ENCODE measurements at regions not wholly inside any gene's neighbourhood (a gene's known extent, or its start where the extent isn't known, plus 50 kb on each side); places are given as distances from the start of the nearest gene placed in this dataset.

DNA sequence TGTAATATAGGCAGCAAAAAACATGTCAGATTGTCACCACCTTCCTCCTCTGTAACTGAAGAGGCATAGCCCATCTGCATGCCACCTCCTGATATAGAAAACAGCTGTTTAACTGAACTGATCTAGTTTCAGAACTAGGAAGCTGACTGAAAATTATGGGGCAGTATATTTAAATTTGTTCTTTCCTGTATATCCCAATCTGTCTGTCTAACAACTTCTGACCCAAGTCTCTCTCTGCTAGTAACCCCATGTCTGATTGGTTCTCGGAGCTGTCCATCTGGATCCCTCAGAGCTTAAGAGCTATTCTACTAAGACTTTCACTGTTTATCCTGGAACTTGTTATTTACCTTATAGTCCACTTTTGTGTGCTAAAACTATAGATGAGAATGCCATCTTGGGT lies 68.2 kb upstream of the SLC35G4 start:
- no peak overlapping the region for H3K27ac ChIP-seq
- no peaks in the 10 kb centered on the region for H3K27me3 ChIP-seq
- FAIRE-seq, result no peak
- no peak for ATAC-seq
- intact Hi-C loops (cut with DNase I), result no loop called here
- H3K36me3 ChIP-seq, result no peaks in the 10 kb centered on the region
- H3K4me1 ChIP-seq, result no peaks in the 10 kb centered on the region
- no peaks in the 10 kb centered on the region for H3K9me3 ChIP-seq
- TF ChIP-seq, protein P1, sequence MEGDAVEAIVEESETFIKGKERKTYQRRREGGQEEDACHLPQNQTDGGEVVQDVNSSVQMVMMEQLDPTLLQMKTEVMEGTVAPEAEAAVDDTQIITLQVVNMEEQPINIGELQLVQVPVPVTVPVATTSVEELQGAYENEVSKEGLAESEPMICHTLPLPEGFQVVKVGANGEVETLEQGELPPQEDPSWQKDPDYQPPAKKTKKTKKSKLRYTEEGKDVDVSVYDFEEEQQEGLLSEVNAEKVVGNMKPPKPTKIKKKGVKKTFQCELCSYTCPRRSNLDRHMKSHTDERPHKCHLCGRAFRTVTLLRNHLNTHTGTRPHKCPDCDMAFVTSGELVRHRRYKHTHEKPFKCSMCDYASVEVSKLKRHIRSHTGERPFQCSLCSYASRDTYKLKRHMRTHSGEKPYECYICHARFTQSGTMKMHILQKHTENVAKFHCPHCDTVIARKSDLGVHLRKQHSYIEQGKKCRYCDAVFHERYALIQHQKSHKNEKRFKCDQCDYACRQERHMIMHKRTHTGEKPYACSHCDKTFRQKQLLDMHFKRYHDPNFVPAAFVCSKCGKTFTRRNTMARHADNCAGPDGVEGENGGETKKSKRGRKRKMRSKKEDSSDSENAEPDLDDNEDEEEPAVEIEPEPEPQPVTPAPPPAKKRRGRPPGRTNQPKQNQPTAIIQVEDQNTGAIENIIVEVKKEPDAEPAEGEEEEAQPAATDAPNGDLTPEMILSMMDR (IDR thresholded peaks at IDR 0.05), result no peak
- DNase-seq, result no peak
- no peak overlapping the region for H3K4me3 ChIP-seq
- 81 to 87% methylated on average over 1 of the region's 1 CpG for WGBS, 2 donors

DNA sequence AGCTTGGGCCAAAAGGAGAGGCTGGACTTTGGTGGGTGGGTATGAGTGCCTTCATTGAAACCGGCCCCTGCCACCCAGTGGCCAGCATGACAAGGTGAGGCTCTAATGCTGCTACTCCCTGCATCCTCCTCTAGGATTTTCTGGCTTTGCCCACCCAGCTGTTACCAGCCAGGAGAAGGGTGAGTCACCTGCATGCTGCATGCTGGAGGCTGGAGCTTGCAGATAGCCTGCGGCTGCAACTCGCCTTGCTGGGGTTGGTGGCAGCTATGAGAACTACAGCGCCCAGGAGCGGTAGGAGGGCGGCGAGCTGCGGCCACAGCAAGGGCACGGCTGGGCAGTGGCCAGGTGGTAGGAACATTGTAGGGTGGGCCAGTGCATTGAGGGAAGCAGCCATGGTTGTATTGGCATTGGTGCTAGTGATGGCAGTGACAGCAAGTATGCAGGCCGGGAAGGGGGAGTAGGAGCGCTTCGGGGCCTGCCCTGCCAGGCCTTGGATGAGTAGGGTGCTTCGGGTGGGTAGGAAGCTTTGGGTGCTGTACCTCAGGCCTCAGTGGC lies 75.4 kb upstream of the SLC35G4 start:
- Histone ChIP-seq H3K36me3 (no peaks in the 10 kb centered on the region), H3K27ac (no peak overlapping the region), H3K27me3 (no peaks in the 10 kb centered on the region), H3K4me3 (no peak overlapping the region), H3K4me1 (no peaks in the 10 kb centered on the region), H3K9me3 (no peaks in the 10 kb centered on the region)
- ATAC-seq, result no peak
- TF ChIP-seq, protein P1 (IDR thresholded peaks at IDR 0.05), result no peak
- intact Hi-C loops (cut with DNase I), result no loop called here
- DNase-seq, result no peak
- FAIRE-seq, result no peak
- 86 to 91% methylated on average over 13 of the region's 13 CpGs for WGBS, 2 donors

DNA sequence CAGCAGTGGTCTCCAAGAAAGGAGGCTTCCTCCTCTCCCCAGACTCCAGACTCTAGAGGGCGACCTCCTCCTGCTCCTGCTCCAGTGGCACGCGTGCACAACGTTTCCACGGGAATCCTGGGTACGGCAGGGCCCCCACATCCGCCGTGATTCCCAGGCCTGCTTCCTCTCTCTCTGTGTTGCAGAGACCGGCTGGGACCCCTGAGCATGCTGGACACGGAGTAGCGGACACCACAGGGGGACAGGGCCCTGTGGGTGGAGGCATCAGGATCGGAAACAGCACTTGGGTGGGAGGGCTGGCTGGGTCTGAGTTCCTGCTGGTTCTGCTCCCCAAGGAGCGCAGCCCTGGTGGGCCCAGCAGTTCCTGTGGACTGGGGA lies 75.9 kb upstream of the SLC35G4 start:
- H3K4me3 ChIP-seq, result no peak overlapping the region
- H3K9me3 ChIP-seq, result no peaks in the 10 kb centered on the region
- H3K4me1 ChIP-seq, result no peaks in the 10 kb centered on the region
- H3K27me3 ChIP-seq, result no peaks in the 10 kb centered on the region
- WGBS, 2 donors, result 86 to 89% methylated on average over 12 to 13 of the region's 13 CpGs
- FAIRE-seq, result no peak
- no peaks in the 10 kb centered on the region for H3K36me3 ChIP-seq
- ATAC-seq, result no peak
- TF ChIP-seq, protein P1 (IDR thresholded peaks at IDR 0.05), result no peak
- peak in 1 of 6 donors; percentile 39 for DNase-seq
- intact Hi-C loops (cut with DNase I), result no loop called here
- no peak overlapping the region for H3K27ac ChIP-seq

DNA sequence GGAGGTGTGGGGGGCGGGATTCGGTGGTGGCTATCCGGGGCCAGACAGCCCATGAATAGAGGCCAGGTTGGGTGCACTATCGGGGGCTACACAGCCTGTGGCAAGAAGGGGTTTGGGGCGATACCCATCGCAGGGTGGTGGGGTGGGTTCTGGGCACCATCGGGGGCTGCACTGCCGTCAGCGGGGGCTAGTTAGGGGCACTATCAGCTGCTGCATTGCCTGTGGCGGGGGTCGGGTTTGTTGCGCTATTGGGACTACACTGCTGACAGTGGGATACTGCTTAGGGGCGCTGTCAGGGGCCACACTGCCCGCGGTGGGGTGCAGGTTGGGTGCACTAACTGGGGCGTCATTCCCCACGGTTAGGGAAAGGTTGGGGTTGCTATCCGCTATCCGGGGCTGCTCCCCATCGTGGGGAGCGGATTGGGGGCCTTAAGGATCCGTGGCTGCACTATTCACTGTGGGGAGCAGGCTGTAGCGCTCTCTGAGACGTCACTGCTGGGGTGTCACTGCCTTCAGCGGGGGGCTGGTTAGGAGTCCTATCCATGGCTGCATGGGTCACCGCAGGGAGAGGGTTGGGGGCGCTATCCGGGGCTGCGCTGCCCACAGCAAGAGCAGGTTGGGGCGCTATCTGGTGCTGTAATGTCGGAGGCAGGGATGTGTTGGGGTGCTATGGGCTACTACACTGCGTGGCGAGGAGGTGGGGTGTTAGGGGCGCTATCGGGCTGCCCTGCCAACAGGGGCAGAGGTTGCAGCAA lies 76.5 kb upstream of the SLC35G4 start:
- no peak overlapping the region for H3K4me3 ChIP-seq
- WGBS, 2 donors, result 87 to 92% methylated on average over 35 of the region's 35 CpGs
- DNase-seq (peak in 1 of 6 donors; percentile 45), ATAC-seq (no peak), FAIRE-seq (no peak)
- H3K27me3 ChIP-seq, result no peaks in the 10 kb centered on the region
- H3K9me3 ChIP-seq, result no peaks in the 10 kb centered on the region
- TF ChIP-seq, protein P1 (IDR thresholded peaks at IDR 0.05), result no peak
- H3K36me3 ChIP-seq, result no peaks in the 10 kb centered on the region
- H3K27ac ChIP-seq, result no peak overlapping the region
- intact Hi-C loops (cut with DNase I), result no loop called here
- H3K4me1 ChIP-seq, result no peaks in the 10 kb centered on the region

DNA sequence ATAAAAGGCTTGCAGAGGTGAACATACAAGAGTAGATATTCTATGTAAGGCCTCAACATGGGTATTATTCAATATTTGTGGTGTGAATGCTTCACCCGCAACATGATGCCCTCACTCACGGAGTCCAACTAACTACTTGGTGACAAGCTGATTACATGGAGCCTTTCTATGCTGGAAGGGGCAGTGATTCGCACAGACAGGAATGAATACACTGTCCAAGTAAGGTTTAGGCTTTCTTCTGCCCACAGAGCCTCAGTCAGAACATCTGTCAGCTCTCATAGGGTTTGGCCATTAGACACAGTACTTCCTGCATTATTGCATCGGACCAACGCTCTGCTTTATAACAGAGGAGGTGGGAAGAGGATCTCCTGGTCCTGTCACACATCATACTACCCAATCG lies 80.3 kb upstream of the SLC35G4 start:
- intact Hi-C loops (cut with DNase I), result no loop called here
- ATAC-seq, result no peak

More for the DNA sequence above, 80.3 kb upstream of the SLC35G4 start:
- FAIRE-seq (no peak), DNase-seq (no peak)
- Histone ChIP-seq H3K27me3 (no peaks in the 10 kb centered on the region), H3K36me3 (no peaks in the 10 kb centered on the region), H3K4me3 (no peak overlapping the region), H3K4me1 (no peaks in the 10 kb centered on the region), H3K9me3 (no peaks in the 10 kb centered on the region), H3K27ac (no peak overlapping the region)
- TF ChIP-seq, protein P1 (IDR thresholded peaks at IDR 0.05), result no peak
- 74 to 84% methylated on average over 6 of the region's 6 CpGs for WGBS, 2 donors

All from pancreas (tissue), 10 donors.